ENCODE measurements at regions not wholly inside any gene's neighbourhood (a gene's known extent, or its start where the extent isn't known, plus 50 kb on each side); places are given as distances from the start of the nearest gene placed in this dataset.
A peak's percentile ranks its signal among the peaks of the same experiment; 100 is the strongest.

DNA sequence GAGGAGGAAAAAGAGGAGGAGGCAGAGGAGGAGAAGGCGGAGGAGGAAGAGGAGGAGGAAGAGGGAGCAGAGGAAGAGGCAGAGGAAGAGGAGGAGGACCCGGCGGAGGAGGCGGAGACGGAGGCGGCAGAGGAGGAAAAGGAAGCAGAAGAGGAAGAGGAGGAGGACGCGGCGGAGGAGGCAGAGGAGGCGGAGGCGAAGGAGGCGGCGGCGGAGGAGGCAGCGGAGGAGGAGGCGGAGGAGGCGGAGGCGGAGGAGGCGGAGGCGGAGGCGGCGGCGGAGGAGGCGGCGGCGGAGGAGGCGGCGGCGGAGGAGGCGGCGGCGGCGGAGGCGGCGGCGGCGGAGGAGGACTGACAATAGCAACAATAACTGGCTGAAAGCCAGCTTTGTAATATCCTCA is 616.6 kb downstream of the TBC1D22A start:
- no peak for DNase-seq (ENCODE audit: low read depth)

DNA sequence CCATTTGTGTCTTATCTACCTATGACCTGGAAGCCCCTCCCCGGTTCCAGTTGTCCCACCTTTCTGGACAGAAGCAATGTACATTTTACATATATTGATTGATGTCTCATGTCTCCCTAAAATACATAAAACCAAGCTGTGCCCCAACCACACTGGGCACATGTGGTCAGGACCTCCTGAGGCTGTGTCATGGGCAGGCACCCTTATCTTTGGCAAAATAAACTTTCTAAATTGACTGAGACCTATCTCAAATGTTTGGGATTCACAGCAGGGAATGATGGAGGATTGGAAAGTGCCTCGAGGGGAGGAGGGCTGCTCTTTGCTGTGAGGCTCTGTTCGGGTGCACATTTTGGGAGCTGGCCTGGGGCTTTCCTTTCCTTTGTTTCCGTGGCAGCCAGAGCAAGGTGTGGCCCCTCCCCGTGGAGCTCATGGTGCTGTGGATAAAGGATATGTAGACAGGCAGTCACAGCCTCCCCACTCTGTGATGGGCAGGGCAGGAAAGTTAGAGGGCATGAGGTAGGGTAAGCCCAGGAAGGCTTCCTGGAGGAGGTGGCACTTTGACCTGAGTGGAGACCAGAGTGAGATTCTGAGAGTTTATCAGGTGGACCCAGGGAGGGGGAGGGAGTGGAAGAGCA is 615.6 kb downstream of the TBC1D22A start:
- DNase-seq (ENCODE audit: low read depth) = no peak

DNA sequence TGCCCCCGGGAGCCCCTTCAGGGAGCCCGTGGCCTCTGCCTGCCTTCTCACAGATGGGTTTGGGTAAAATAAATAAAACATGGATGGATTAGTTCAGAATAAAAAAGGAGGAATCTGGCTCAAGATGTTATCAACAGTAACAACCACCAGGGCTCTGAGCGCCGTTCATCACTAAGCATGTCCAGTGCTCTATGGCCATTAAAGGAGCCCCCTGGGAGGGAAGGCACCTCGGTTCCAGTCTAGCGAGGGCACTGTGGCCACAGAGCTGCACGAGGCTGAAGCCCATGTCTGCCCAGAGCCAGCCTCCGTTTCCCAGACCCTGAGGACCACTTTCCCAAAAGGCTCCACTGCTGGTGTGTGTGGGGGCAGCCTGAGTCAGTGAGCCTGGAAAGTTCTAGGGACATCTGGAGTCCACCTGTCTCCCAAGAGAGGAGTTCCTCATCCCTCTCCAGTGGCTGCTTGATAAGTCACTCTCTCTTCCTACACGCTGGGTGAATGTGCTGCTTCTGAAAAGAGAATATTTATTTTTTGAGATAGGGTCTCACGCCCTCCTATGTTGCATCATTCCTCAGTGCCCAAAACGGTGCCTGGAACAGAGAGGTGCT is 614.6 kb downstream of the TBC1D22A start:
- DNase-seq (ENCODE audit: low read depth) = peak; percentile 25

DNA sequence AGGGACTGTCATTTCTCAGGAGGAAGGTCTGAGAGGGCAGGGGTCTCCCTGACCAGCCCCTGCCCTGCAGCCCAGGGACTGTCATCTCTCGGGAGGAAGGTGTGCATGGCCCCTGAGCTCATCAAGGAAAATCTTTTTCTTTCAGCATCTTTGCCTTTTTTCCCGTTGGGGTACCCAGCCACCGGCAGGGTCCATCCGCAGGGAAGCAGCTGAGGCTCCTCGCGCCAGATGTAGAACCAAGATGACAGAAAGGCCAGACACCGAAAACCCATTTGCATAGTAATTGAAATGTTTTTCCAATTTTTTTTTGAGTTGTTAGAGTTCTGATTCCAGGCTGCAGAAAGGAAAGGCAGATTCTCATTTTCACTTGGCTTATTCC is 613.9 kb downstream of the TBC1D22A start:
- no peak for DNase-seq (ENCODE audit: low read depth)

DNA sequence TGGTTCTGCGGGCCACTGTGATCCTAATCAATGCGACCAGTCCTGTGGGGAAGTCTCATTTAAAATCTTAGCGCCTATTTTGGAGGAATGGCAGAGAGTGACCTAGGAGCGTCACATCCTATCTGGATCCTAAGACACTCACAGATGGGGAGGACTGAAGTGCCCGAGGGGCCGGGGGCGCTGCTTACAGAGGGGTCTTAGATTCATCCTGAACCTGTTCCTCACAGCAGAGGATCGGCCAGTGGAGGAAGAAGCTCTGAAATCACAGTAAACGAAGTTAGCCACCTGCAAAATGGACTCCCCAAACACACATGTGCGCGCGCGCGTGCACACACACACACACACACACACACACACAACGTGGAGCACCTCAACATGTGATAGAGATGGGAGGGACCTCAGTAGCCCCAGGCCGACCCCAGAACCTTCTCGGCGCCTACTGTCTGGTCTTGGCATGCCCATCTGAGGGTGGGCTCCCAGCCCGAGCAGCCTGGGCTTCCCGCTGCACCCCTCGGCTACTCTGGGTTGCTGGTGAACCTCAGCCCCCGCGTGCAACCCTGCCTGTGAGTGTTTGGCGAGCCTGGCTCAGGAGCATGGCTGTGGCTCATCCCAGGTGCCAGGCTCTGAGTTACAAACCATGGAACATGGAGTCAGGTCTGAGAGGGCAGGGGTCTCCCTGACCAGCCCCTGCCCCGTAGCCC is 613.3 kb downstream of the TBC1D22A start:
- DNase-seq (ENCODE audit: low read depth) = no peak

DNA sequence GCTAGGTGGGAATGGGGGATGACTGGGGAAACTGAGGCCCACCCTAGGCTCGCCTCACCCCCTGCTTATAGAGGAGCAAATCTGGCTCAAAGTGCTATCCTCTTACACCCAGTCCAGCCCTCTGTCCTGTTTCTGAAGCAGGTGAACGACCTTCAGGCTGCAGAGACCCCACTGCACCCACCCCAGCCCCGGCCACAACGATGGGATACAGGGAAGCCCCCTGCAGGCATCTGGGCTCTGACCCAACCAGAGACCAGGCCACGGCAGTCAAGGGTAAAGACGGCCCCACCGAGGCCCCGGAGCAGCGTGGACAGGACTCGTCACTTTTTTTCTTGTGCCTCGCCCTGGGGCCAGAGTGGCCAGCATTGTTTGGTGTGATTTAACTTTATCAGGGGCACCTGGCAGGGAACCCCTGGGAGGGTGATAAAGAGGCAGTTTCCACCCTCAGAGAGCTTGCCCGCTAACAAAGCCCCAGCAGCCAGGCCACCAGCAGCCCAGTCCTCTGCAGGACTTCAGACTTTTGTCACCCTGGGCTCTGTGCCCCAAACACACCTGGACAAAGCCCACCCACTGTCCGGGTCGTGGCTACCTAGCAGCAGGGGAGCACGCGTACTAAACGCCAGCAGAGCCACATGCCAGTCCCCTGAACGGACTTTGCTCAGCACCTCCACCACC is 612.6 kb downstream of the TBC1D22A start:
- DNase-seq (ENCODE audit: low read depth) = no peak

DNA sequence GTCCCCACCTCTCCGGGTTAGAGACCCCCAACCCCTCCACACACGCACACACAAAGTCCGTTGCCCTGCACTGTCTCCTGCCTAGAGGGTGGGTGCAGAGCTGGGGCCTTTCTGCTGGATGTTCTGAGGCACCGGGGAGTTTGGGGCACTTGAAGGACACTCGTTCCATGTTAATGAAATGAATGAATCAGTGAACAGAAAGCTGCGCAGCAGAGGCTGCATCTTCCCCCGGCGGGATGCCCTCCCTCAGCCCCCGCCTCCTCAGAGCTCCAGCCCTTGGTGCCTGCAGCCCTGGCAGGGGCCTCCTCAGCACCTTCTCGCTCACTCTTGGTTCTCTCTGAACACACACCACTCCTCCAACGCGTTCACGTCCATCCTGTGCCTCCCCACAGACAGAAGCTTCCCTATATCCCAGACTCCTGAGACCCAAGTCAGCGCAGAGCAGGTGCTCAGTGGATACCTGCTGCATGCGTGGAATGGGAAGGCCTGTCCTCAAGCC is 611.9 kb downstream of the TBC1D22A start:
- no peak for DNase-seq (ENCODE audit: low read depth)

DNA sequence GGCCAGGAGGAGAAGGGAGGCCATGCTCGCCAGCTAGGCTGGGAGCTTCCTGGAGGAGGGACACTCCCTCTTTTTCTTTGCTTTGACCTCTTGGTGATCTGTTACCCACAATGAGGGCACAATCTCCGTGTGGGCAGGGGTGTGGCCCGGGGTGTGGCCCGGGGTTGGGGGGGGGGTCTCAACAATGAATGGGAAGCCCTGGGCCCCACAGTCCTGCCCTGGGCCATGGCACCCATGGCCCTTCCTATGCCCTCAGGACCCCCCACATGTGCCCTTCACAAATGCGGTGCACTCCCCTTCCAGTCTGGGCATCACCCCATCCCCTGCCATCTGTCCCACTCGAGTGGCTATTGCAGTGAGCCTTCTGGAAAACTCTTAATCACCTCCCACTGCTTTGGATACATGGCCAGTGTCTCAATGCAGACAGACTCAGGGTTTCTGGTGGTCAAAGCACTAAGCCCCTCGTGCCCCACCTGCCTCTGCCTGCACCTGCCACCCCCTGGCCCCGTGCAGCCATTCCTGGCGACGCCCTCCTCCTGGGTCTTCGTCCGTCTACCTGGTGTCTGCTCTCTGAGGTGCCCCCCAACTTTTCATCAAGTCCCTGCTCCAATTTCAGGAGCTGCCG is 611.3 kb downstream of the TBC1D22A start:
- no peak for DNase-seq (ENCODE audit: low read depth)

DNA sequence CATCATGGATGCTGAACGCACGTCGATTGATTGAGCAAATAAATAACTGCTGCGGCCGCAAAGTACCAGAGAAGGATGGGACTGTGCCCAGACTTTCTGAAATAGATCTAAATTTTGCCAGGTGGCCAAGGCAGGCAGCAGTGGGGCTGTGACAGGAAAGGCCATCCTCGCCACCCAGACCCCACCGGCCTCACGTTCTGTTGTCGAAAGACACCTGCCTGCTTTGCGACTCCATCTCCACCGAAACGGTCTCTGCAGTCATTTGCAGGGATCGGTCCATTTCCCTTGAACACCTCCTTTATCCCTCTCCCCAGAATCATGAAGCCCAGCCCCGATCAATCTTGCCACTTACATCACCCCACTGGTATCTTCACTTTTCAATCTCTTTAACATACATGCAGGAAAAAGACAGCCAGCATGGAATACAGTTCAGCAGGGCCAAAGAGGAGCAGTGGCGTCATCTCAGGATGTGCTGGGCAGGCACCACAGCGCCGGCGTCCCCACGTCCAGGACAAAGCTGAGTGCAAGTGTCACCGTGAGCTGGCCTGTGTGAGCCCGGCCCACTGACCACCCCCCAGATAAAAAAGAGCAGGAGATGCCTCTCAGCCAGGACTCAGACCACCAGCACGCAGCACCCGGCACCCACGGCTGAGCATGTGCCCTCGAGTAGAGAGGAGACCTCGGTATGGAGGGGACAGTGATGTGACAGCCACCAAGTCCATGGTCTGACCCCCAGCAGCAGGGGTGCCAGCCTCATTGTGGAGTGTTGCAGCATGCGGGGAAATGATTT is 610.3 kb downstream of the TBC1D22A start:
- DNase-seq (ENCODE audit: low read depth) = no peak

DNA sequence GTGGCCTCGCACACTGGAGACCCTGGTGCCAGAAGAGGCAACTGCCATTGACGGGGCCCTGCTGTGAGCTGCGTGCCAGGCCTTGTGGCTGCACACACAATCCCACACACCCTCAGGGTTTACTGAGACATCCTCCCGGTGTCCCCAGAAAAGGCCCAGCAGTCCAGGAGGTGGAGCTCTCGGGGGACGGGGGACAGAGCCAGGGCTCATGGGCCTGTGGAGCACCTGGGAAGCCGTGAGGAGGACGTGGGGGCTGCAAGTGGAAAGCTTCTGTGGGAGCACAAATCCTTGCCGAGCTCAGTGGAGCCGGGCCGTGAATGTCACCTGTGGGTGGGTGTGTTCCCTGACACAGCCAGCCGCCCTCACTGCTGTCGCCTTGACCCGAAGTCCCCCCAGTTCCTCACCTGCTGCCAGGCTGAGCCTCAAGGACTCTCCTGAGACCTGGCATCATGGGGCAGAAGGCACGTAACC is 609.7 kb downstream of the TBC1D22A start:
- DNase-seq (ENCODE audit: low read depth) = no peak

DNA sequence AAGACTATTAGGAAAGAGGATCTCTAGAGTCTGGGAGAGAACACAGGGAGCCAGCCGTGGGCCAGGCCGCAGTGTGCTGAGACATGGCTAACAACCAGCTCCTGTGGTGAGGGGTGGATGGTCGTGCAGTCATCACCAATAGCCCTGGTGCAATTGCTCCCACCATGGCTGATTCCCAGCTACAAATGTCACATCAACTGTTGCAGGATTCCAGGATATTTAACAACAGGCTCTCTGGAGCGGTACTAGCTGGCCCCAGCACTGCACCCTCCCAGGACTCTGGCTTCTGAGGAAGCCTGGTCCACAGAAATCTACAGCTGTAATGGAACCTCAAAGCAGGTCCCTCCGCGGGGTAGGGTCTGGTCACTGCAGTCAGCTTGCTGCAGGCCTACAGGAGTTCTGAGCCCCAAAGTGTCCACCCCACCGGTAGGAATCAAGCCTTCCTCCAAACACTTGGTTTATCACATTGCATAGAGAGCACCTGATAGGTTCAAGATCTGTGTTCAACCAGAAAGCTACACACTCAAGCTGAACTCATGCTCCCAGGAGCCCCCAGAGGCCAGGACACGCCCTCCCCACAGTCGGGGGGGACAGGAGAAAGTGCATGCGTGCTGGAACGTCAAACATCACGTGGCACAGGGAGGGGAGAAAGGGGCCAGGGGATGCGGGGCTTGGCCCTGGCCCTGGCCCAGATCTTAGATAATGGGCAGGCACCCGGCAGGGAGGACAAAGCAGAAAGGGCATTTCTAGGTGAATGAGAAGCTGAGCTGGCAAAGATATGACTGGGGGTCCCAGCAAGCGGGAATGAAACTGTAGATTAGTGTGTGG is 609.0 kb downstream of the TBC1D22A start:
- DNase-seq (ENCODE audit: low read depth) = no peak

DNA sequence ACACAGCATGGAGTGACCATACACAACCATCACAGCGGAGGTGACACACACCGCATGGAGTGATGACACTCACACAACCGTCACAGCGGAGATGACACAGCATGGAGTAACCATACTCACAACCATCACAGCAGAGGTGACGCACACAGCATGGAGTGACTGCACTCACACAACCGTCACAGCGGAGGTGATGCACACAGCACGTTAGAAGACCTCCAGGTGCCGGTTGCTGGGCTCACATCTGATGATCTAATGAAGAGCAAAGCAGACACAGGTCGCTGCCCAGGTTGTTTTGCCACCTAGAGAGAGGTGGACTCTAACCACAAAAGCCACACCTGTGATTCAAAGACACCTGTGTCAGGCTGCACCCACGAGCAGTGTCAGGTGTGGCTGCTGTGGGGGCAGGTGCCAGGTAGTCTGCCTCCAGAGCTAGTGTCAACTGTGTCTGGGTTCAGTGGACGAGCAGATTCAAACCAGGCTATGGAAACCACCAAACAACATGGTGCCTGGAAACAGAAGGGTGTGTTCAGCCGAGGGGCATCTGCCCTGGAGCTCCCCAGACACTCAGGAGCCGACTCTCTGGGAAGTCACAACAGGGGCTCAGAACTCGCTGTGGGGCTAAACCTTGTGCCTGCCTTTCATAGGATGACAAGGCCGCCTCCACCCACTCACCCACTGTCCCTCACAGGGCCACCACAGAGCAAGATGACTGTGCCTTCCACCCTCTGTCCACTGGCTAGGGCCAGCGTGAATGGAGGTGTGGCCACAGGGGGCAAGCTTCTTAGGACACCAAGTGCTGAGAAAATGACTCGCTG is 608.2 kb downstream of the TBC1D22A start:
- peak; percentile 29 for DNase-seq (ENCODE audit: low read depth)

DNA sequence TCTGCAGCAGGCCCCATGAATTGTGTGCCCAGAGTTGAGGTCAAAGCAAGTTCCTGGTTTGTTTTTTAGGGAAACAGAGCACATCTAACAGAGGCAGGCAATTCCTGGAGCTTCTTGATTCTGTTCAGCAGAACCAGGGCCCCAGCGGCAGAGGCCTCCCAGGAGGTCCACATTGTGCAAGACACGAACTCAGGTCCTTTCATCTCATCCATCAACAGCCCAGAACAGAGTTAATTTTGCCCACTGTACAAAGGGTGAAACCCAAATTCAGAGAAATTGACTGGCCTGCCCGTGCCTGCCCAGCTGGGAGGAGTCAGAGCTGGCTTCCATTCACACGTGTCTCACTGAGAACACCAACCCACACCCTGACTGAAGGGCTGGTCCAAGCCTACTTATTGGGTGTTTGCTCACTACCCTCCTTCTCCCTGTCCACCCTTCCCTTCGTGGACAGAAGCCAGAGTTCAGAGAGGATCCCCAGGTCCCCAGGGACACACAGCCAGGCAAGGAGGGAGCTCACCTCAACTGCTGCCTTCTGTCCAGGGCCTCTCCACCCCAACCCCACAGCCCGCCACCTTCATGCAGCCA is 607.1 kb downstream of the TBC1D22A start:
- DNase-seq (ENCODE audit: low read depth) = no peak

DNA sequence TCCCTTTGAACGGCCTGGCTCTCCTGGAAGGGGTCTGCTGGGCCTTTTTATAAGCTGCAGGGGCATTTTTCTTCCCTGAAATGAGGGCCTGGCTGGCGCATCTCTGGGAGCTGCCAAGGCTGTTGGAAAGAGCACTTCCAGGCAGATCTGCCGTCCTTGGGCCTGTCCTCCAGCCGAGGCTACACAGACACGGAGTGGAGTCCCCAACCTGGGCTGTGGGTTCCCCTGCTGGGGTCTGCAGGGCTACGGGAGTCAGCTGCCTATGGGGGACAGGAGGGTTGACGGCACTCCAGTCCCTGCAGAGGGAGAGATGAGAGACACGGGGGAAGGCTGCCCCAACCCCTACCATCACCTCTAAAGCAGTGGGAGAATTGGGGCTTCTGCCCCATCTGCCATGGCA is 606.6 kb downstream of the TBC1D22A start:
- DNase-seq (ENCODE audit: low read depth) = no peak

DNA sequence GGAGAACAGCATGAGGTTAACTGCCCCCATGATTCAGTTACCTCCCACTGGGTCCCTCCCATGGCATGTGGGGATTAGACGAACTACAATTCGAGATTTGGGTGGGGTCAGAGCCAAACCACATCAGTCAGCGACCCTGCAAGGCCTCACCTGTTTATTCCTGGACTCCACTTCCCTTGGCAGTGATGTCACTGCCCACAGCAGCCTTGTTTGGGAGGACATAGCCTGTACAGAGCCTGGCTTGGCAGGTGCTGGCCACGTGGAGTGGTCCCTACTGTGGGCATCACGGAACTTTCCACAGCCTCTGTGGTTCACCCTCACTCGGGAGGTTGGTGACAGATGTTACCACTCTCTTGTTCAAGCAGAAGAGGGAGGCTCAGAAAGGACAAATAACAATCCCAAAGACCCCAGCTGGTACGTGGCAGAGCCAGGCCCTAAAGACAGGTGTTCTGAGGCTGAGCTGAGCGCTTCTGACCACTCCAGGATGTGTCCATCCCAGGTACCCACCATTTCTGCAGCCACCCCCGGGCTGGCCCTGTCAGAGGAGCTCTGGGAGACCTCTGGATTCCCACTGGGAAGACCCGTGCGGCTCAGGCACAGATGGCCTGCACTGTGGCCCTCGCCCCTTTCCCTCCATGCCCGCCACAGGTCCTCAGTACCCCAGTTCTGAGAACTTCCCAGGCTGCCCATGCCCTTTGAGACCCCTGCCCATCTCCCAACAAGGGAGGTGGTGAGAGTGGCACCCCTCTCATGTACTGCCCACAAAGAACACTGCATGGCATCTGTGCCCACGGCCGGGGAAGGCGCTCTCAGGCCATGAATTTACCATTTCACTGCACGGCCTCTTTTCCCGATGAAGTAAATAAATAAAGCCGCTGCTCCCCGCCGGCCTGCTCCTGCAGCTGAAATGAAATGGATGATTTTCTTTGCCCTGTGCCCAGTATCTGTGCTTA is 605.8 kb downstream of the TBC1D22A start:
- no peak for DNase-seq (ENCODE audit: low read depth)

DNA sequence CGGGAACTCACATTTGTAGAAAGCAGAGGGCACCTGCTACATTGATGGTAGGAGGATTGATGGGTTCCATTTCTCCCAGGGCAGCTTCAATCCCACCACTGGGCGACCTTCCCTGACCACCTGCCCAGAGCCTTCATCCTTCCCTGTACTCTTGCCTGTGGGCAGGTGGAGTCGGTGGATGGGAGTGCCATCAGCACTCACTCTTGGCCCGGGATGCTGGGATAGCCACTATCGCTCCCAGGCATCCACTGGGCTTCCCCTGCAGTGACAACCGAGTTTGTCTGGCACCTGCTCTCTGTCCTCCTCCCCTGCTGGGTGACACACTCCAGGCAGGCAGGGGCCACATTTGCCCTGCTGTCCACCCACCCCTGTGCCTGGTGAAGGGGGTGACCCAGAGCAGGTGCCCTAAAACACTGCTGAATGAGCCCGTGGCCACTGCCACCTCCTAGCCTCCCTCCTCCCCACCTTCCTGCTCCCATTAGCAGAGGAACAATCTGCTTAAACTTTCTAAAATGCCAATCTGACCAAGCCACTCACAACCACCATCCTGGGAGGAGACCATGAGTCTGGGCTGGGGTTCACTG is 604.7 kb downstream of the TBC1D22A start:
- no peak for DNase-seq (ENCODE audit: low read depth)

DNA sequence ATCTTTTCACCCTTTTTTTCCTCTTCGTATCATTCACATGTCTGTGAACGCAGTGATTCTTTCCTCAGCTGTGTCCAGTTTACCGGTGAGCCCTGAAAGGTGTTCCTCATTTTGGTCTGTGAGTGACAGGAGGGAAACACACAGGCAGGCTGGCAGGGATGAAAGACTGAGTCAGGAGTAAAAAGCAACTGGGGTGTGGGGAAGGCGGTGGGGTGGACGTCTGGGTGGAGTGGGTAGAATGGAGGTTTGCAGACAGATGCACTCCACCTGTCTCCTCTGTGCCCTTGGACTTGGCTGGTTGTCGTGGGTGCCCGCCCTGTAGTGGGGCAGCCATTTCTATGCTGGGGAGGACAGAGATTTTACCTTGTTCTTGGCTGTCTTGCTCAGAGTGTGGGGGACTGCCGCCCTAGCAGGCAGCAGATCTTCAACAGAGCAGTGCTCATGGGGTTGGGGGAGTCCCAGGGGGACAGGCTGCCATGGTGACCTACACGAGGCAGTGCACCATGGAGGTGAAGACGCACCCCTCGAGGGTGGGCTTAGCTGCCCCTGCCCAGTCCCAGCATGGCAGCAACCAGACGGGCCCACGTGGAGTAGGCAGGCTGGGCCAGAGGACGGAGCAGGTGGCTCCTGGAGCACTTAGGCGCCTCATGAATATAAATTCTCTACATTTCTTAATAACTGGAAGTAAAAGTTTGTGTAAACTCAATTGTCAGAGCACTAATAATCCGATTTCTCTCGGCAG is 603.7 kb downstream of the TBC1D22A start:
- no peak for DNase-seq (ENCODE audit: low read depth)
